ENCODE measurements at regions not wholly inside any gene's neighbourhood (a gene's known extent, or its start where the extent isn't known, plus 50 kb on each side); places are given as distances from the start of the nearest gene placed in this dataset.

GRCh38 chr3:804211-804610, 288.6 kb upstream of the CNTN6 start:
- no peak for TF ChIP-seq CTCF (IDR thresholded peaks at IDR 0.05; ENCODE audit: low read length, missing control alignments)
- no peak for DNase-seq (ENCODE audit: low read depth)
- no peak overlapping the region for H3K4me3 ChIP-seq (replicated peaks; ENCODE audit: low read depth, low read length)

GRCh38 chr3:805326-805725, 287.5 kb upstream of the CNTN6 start:
- TF ChIP-seq CTCF (IDR thresholded peaks at IDR 0.05; ENCODE audit: low read length, missing control alignments): no peak
- no peak overlapping the region for H3K4me3 ChIP-seq (replicated peaks; ENCODE audit: low read depth, low read length)
- no peak for DNase-seq (ENCODE audit: low read depth)

- DNase-seq (ENCODE audit: low read depth): no peak
- TF ChIP-seq CTCF (IDR thresholded peaks at IDR 0.05; ENCODE audit: low read length, missing control alignments): no peak
Observed at GRCh38 chr3:806006-806405, 286.8 kb upstream of the CNTN6 start.

GRCh38 chr3:816605-817004, 276.2 kb upstream of the CNTN6 start:
- TF ChIP-seq CTCF (IDR thresholded peaks at IDR 0.05; ENCODE audit: low read length, missing control alignments): no peak
- no peak for DNase-seq (ENCODE audit: low read depth)
- H3K4me3 ChIP-seq (replicated peaks; ENCODE audit: low read depth, low read length): no peak overlapping the region

More at GRCh38 chr3:806006-806405, 286.8 kb upstream of the CNTN6 start:
- H3K4me3 ChIP-seq (replicated peaks; ENCODE audit: low read depth, low read length): no peak overlapping the region

- no peak for DNase-seq (ENCODE audit: low read depth)
- no peak overlapping the region for H3K4me3 ChIP-seq (replicated peaks; ENCODE audit: low read depth, low read length)
- TF ChIP-seq CTCF (IDR thresholded peaks at IDR 0.05; ENCODE audit: low read length, missing control alignments): no peak
Observed at GRCh38 chr3:834679-835078, 258.1 kb upstream of the CNTN6 start.

GRCh38 chr3:835096-835495, 257.7 kb upstream of the CNTN6 start:
- DNase-seq (ENCODE audit: low read depth): no peak
- no peak for TF ChIP-seq CTCF (IDR thresholded peaks at IDR 0.05; ENCODE audit: low read length, missing control alignments)
- no peak overlapping the region for H3K4me3 ChIP-seq (replicated peaks; ENCODE audit: low read depth, low read length)

- no peak overlapping the region for H3K4me3 ChIP-seq (replicated peaks; ENCODE audit: low read depth, low read length)
- no peak for DNase-seq (ENCODE audit: low read depth)
- no peak for TF ChIP-seq CTCF (IDR thresholded peaks at IDR 0.05; ENCODE audit: low read length, missing control alignments)
Observed at GRCh38 chr3:839981-840380, 252.8 kb upstream of the CNTN6 start.

All from fibroblast of pulmonary artery (primary cell).